H1 (cell line): ENCODE measurements at regions not wholly inside any gene's neighbourhood (a gene's known extent, or its start where the extent isn't known, plus 50 kb on each side); places are given as distances from the start of the nearest gene placed in this dataset.

Experiments used
- CHD1 ChIP-seq: IDR thresholded peaks from 2 replicates; pipeline ENCODE4 v1.6.1; 2012; ENCODE audit warnings: low read depth, low read length, improper control_type of control experiment
- CREB1 ChIP-seq: IDR thresholded peaks from 2 replicates; pipeline ENCODE4 v1.6.1; 2012; ENCODE audit warnings: inconsistent platforms
- CTCF ChIP-seq, 3 experiments: IDR thresholded peaks; 1 replicate in 2 of 3; 2 replicates in 1 of 3; pipeline versions ENCODE4 v1.5.1 to v1.6.1; 2011; ENCODE audit warnings: low read length in 3 of 3, mild to moderate bottlenecking in 3 of 3, inconsistent platforms in 2 of 3, low read depth in 1 of 3, moderate library complexity in 1 of 3; ENCODE audit not compliant: insufficient read depth in 1 of 3; ENCODE audit errors: control extremely low read depth in 1 of 3
- GABPA ChIP-seq: IDR thresholded peaks from 2 replicates; pipeline ENCODE4 v1.6.1; 2011; ENCODE audit warnings: mild to moderate bottlenecking, low read length, moderate library complexity, borderline replicate concordance; ENCODE audit not compliant: insufficient read depth
- POLR2A ChIP-seq, 2 experiments: IDR thresholded peaks; 1 replicate in 1 of 2; 2 replicates in 1 of 2; pipeline ENCODE4 v1.6.1; 2011; ENCODE audit warnings: low read depth in 2 of 2, low read length in 2 of 2, mild to moderate bottlenecking in 2 of 2; ENCODE audit errors: control extremely low read depth in 1 of 2

- no peak for TF ChIP-seq GABPA
- TF ChIP-seq POLR2A (IDR thresholded peaks at IDR 0.05; ENCODE audit: control extremely low read depth in 1 of 2, low read depth in 2 of 2, low read length in 2 of 2), result no peak
- TF ChIP-seq CTCF (IDR thresholded peaks at IDR 0.05; ENCODE audit: control extremely low read depth in 1 of 3, insufficient read depth in 1 of 3, low read depth in 1 of 3, low read length in 3 of 3), result no peak
- no peak for TF ChIP-seq CHD1
- TF ChIP-seq CREB1, result no peak
Measured at GRCh38 chr7:35548291-35548690, 146.6 kb downstream of the HERPUD2 start.
